ENCODE measurements at regions not wholly inside any gene's neighbourhood (a gene's known extent, or its start where the extent isn't known, plus 50 kb on each side); places are given as distances from the start of the nearest gene placed in this dataset.

DNA sequence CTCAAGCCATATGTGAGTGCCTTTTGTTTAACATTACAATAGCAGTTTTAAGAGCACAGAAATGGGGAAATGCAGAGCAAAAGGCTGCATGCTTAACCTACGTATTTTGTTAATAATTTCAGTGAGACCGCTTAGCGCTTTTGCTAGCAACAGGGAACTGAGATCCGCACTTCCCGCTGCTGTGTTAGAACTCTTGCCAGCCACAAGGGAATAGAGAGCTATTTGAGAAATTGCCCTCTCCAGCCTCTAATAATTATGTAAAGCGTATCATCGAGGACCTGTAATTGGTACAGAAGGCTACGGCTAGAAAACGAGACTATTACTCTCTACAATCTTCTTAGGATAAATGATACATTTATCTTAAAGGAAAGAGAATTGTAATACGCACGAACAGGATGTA is 205.2 kb upstream of the GRIP1 start:
- Mint-ChIP-seq H3K4me1 (no peaks in the 10 kb centered on the region), H3K27me3 (peaks cover 6% of the 10 kb centered on the region), H3K36me3 (ENCODE audit: low read depth) (no peaks in the 10 kb centered on the region), H3K27ac (no peak overlapping the region), H3K9me3 (no peaks in the 10 kb centered on the region), H3K4me3 (no peak overlapping the region)
- no peak for DNase-seq
- ChIA-PET POLR2A (no interaction called here), CTCF (no interaction called here)

GRCh38 chr12:66885115-66885875 is 206.4 kb upstream of the GRIP1 start:
- no peaks in the 10 kb centered on the region for H3K36me3 Mint-ChIP-seq (ENCODE audit: low read depth)
- H3K27me3 Mint-ChIP-seq, result peaks cover 6% of the 10 kb centered on the region
- ChIA-PET CTCF (no interaction called here), POLR2A (interaction anchor here (0.6 kb wide), 1 partner anchor 79 kb away, joined by 3 read pairs; no protein-coding TSS in a partner anchor)
- no peaks in the 10 kb centered on the region for H3K9me3 Mint-ChIP-seq
- no peaks in the 10 kb centered on the region for H3K4me1 Mint-ChIP-seq
- H3K4me3 Mint-ChIP-seq, result no peak overlapping the region
- DNase-seq, result no peak
- no peak overlapping the region for H3K27ac Mint-ChIP-seq

DNA sequence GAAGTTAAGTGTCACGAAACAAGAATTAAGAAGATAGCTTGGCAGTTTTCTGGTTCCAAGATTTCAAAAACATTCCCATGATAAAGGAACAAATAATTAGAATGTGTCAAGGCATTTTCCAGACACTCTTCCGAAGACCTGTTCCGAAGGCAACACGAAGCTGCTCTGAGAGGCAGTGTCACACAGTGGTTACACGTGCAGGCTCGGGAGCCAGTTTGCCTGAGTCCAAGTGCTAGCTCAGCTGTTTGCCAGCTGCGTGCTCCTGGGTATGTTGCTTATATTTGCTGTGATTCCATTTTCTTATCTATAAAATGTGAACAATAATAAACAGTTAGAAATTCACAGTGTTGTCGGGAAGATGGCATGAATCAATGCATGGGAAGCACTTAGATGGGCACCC is 217.9 kb upstream of the GRIP1 start:
- peaks cover 4% of the 10 kb centered on the region for H3K9me3 Mint-ChIP-seq
- no peak for DNase-seq
- H3K36me3 Mint-ChIP-seq (ENCODE audit: low read depth), result no peaks in the 10 kb centered on the region
- ChIA-PET POLR2A (no interaction called here), CTCF (interaction anchor here (0.7 to 1.4 kb wide), 2 partner anchors 14 to 1023 kb away, joined by 3 to 4 read pairs; no protein-coding TSS in a partner anchor)
- no peak overlapping the region for H3K27ac Mint-ChIP-seq
- H3K4me3 Mint-ChIP-seq, result no peak overlapping the region
- no peaks in the 10 kb centered on the region for H3K27me3 Mint-ChIP-seq
- H3K4me1 Mint-ChIP-seq, result peaks cover 21% of the 10 kb centered on the region

- no peaks in the 10 kb centered on the region for H3K36me3 Mint-ChIP-seq (ENCODE audit: low read depth)
- no peak overlapping the region for H3K4me3 Mint-ChIP-seq
- POLR2A ChIA-PET, result no interaction called here
- no peaks in the 10 kb centered on the region for H3K9me3 Mint-ChIP-seq
- CTCF ChIA-PET, result interaction anchor here (0.6 to 1.6 kb wide), 2 partner anchors 9 to 1076 kb away, joined by 3 to 4 read pairs; no protein-coding TSS in a partner anchor
- H3K4me1 Mint-ChIP-seq, result peaks cover 24% of the 10 kb centered on the region
- no peak overlapping the region for H3K27ac Mint-ChIP-seq
- no peaks in the 10 kb centered on the region for H3K27me3 Mint-ChIP-seq
- DNase-seq, result no peak
These were observed 220.0 kb upstream of the GRIP1 start for GRCh38 chr12:66898700-66899469.

GRCh38 chr12:66899588-66899987 is 220.7 kb upstream of the GRIP1 start:
- H3K27me3 Mint-ChIP-seq, result no peaks in the 10 kb centered on the region
- H3K9me3 Mint-ChIP-seq, result no peaks in the 10 kb centered on the region
- H3K4me1 Mint-ChIP-seq, result peaks cover 24% of the 10 kb centered on the region
- POLR2A ChIA-PET, result no interaction called here
- CTCF ChIA-PET, result interaction anchor here (0.6 to 1.6 kb wide), 2 partner anchors 10 to 1075 kb away, joined by 3 to 4 read pairs; no protein-coding TSS in a partner anchor
- H3K36me3 Mint-ChIP-seq (ENCODE audit: low read depth), result no peaks in the 10 kb centered on the region
- DNase-seq, result no peak
- H3K4me3 Mint-ChIP-seq, result no peak overlapping the region
- H3K27ac Mint-ChIP-seq, result no peak overlapping the region

DNA sequence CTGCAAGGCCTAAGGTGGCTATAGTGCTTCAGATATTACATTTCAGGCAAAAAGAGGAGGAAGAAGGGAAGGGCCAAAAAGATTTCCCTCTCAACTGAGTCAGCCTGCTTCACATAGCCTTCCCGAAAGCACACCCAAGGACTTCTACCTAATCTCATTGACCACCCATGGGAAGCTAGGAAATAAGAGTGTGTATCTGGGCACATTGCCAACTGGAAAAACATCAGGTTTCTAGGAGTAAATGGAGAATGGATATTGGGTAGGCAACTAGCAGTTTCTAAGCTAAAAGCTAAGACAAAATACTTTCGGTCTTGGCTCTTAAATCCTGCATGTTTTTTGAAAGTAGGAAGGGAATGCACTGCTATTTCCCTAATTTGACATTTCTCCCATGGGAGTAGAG is 221.7 kb upstream of the GRIP1 start:
- peaks cover 2% of the 10 kb centered on the region for H3K27me3 Mint-ChIP-seq
- ChIA-PET POLR2A (no interaction called here), CTCF (no interaction called here)
- no peak for DNase-seq
- H3K27ac Mint-ChIP-seq, result no peak overlapping the region
- H3K9me3 Mint-ChIP-seq, result no peaks in the 10 kb centered on the region
- H3K4me3 Mint-ChIP-seq, result no peak overlapping the region
- peaks cover 24% of the 10 kb centered on the region for H3K4me1 Mint-ChIP-seq
- no peaks in the 10 kb centered on the region for H3K36me3 Mint-ChIP-seq (ENCODE audit: low read depth)

GRCh38 chr12:66901138-66901932 is 222.5 kb upstream of the GRIP1 start:
- Mint-ChIP-seq H3K9me3 (no peaks in the 10 kb centered on the region), H3K27me3 (peaks cover 2% of the 10 kb centered on the region), H3K4me3 (no peak overlapping the region), H3K36me3 (ENCODE audit: low read depth) (no peaks in the 10 kb centered on the region), H3K4me1 (peaks cover 24% of the 10 kb centered on the region), H3K27ac (no peak overlapping the region)
- ChIA-PET POLR2A (no interaction called here), CTCF (no interaction called here)
- no peak for DNase-seq

- peaks cover 2% of the 10 kb centered on the region for H3K27me3 Mint-ChIP-seq
- H3K9me3 Mint-ChIP-seq, result no peaks in the 10 kb centered on the region
- no peak overlapping the region for H3K4me3 Mint-ChIP-seq
- no peak overlapping the region for H3K27ac Mint-ChIP-seq
- no peak for DNase-seq
- POLR2A ChIA-PET, result no interaction called here
- CTCF ChIA-PET, result interaction anchor here (1.1 kb wide), 1 partner anchor 9 kb away, joined by 3 read pairs; no protein-coding TSS in a partner anchor
- H3K4me1 Mint-ChIP-seq, result peaks cover 24% of the 10 kb centered on the region
- H3K36me3 Mint-ChIP-seq (ENCODE audit: low read depth), result no peaks in the 10 kb centered on the region
These were observed 223.1 kb upstream of the GRIP1 start for GRCh38 chr12:66902020-66902419.

DNA sequence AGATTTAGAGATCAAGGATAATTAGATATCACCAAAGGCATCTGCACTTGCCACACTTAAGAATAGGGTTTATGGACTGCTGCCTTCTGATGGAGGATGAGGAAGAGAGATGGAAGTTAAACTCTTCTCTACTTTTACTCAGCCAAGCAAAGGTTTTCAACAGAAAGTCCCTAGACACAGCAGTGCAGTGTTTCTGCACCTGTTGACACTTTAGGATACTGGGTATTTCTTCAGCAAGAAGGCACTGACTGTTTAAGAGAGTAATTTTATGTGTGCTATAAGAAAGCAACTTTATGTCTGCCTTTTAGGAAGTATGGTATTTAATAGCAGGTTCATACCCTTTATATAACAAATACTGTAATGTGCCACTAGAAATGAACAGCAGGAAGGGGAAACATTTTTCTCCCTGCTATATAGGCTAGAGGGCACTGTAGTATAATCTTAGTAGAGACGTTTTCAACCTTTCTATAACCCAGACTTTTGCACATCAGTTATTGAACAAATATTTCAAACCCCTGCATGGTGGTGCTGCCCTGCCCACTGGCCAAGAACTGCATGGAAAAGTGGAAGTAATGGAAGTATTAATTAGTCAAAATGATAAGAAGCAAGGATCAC is 225.0 kb upstream of the GRIP1 start:
- H3K9me3 Mint-ChIP-seq, result no peaks in the 10 kb centered on the region
- no peak overlapping the region for H3K27ac Mint-ChIP-seq
- H3K4me1 Mint-ChIP-seq, result peaks cover 24% of the 10 kb centered on the region
- H3K27me3 Mint-ChIP-seq, result peaks cover 2% of the 10 kb centered on the region
- POLR2A ChIA-PET, result no interaction called here
- no peaks in the 10 kb centered on the region for H3K36me3 Mint-ChIP-seq (ENCODE audit: low read depth)
- CTCF ChIA-PET, result no interaction called here
- no peak overlapping the region for H3K4me3 Mint-ChIP-seq
- no peak for DNase-seq

GRCh38 chr12:66905201-66905600 is 226.3 kb upstream of the GRIP1 start:
- no peak for DNase-seq
- no peak overlapping the region for H3K27ac Mint-ChIP-seq
- ChIA-PET POLR2A (no interaction called here), CTCF (no interaction called here)
- H3K4me1 Mint-ChIP-seq, result peaks cover 26% of the 10 kb centered on the region
- peaks cover 2% of the 10 kb centered on the region for H3K27me3 Mint-ChIP-seq
- H3K4me3 Mint-ChIP-seq, result no peak overlapping the region
- no peaks in the 10 kb centered on the region for H3K9me3 Mint-ChIP-seq
- H3K36me3 Mint-ChIP-seq (ENCODE audit: low read depth), result no peaks in the 10 kb centered on the region

- no peaks in the 10 kb centered on the region for H3K27me3 Mint-ChIP-seq
- no peak for DNase-seq
- ChIA-PET POLR2A (no interaction called here), CTCF (interaction anchor here (0.7 to 1.4 kb wide), 3 partner anchors 8 to 13 kb away, joined by 3 to 4 read pairs (median 3); no protein-coding TSS in a partner anchor)
- H3K27ac Mint-ChIP-seq, result peak overlapping the region; percentile 41
- peaks cover 4% of the 10 kb centered on the region for H3K9me3 Mint-ChIP-seq
- H3K4me3 Mint-ChIP-seq, result peak overlapping the region; percentile 31
- H3K4me1 Mint-ChIP-seq, result peaks cover 15% of the 10 kb centered on the region
- H3K36me3 Mint-ChIP-seq (ENCODE audit: low read depth), result no peaks in the 10 kb centered on the region
These were observed 231.6 kb upstream of the GRIP1 start for GRCh38 chr12:66910366-66910974.

DNA sequence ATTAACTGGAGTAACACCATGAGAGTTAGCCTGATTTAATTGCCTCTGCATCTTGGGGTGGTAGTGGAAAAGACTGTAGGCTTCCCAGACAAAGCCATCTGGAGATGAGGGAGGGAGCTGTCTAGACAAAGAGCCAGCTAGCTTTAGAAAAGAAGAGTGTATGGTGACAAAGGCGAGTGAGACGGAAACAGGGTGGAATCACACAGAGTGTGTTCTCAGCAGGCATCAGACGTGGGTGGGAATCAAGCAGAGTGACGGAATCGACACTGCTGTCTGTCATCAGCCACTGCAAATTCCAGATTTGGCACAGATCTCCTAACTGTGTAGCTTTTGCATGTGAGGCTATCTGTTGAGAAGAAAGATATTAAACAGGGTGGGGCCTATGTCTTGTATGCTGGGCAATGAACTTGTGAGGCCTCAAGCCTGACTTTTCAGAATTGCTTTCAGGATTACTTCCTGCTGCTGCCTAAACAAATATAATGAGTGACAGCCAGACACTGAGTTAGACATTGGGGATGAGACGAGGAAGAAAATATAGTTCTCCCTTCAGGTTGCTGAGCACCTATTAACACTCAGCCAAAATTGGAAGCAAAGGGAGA is 236.5 kb upstream of the GRIP1 start:
- CTCF ChIA-PET, result no interaction called here

More for the DNA sequence above, 236.5 kb upstream of the GRIP1 start:
- POLR2A ChIA-PET, result no interaction called here
- no peaks in the 10 kb centered on the region for H3K27me3 Mint-ChIP-seq
- H3K27ac Mint-ChIP-seq, result no peak overlapping the region
- no peaks in the 10 kb centered on the region for H3K36me3 Mint-ChIP-seq (ENCODE audit: low read depth)
- H3K4me3 Mint-ChIP-seq, result no peak overlapping the region
- H3K4me1 Mint-ChIP-seq, result peaks cover 6% of the 10 kb centered on the region
- DNase-seq, result no peak
- H3K9me3 Mint-ChIP-seq, result peaks cover 4% of the 10 kb centered on the region

Measured in activated CD4-positive, alpha-beta T cell treated with anti-CD3 and anti-CD28 coated beads, Interleukin-2, amount 10 ng/mL, durations not matched to agents 7 days and 5 days (primary cell).